ENCODE measurements at regions not wholly inside any gene's neighbourhood (a gene's known extent, or its start where the extent isn't known, plus 50 kb on each side); places are given as distances from the start of the nearest gene placed in this dataset.

DNA sequence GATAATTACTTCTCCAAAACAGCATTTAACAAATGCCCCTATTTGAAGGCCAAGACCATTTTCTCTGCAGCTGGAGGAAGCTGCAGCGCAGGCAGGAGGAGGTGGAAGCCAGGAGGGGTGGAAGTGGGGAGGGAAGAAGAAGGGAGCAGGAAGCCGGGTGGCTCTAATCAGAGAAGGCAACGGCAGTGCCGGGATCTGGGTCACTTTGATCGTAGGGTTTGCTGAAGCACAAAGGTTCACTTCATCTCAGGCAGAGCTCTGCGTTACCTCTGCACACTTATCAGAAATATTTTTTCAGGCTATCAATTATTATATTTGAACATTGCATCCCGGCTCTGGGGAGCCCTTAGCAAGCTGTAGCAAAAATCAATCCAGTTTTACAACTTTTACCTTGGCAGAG is 315.8 kb upstream of the POU3F3 start:
- no peak overlapping the region for H2AFZ ChIP-seq
- no peaks in the 10 kb centered on the region for H3K4me1 ChIP-seq
- no peak overlapping the region for H3K4me2 ChIP-seq (ENCODE audit: low read length)
- H3K79me2 ChIP-seq: no peaks in the 10 kb centered on the region
- no peaks in the 10 kb centered on the region for H3K27me3 ChIP-seq (ENCODE audit: control insufficient read depth, insufficient read depth, low read length)
- no peaks in the 10 kb centered on the region for H3K36me3 ChIP-seq (ENCODE audit: control insufficient read depth, insufficient read depth, low read length)
- H3K9me3 ChIP-seq (ENCODE audit: control insufficient read depth, low read length): no peaks in the 10 kb centered on the region
- H3K9ac ChIP-seq: no peak overlapping the region
- H3K27ac ChIP-seq: no peak overlapping the region
- no peak overlapping the region for H3K4me3 ChIP-seq (ENCODE audit: low read depth, low read length)
- TF ChIP-seq, protein P1, sequence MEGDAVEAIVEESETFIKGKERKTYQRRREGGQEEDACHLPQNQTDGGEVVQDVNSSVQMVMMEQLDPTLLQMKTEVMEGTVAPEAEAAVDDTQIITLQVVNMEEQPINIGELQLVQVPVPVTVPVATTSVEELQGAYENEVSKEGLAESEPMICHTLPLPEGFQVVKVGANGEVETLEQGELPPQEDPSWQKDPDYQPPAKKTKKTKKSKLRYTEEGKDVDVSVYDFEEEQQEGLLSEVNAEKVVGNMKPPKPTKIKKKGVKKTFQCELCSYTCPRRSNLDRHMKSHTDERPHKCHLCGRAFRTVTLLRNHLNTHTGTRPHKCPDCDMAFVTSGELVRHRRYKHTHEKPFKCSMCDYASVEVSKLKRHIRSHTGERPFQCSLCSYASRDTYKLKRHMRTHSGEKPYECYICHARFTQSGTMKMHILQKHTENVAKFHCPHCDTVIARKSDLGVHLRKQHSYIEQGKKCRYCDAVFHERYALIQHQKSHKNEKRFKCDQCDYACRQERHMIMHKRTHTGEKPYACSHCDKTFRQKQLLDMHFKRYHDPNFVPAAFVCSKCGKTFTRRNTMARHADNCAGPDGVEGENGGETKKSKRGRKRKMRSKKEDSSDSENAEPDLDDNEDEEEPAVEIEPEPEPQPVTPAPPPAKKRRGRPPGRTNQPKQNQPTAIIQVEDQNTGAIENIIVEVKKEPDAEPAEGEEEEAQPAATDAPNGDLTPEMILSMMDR (IDR thresholded peaks at IDR 0.05): no peak

DNA sequence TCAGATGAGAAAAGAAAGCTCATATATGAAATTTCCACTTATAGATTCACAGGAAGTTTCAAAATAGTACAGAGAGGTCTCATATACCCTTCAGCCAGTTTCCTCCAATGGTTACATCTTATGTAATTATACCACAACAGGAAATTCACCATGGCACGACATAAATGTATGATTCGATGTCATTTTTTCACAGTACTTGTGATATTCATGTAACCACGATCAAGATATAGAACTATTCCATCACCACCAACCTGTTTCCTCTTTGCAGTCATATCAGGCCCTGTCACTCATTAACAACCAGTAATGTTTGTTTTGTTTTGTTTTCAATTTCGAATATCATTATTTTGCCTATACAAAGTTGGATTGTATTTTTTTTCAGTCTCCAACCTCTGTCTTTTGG is 314.3 kb upstream of the POU3F3 start:
- Histone ChIP-seq H3K9ac (no peak overlapping the region), H2AFZ (no peak overlapping the region), H3K36me3 (ENCODE audit: control insufficient read depth, insufficient read depth, low read length) (no peaks in the 10 kb centered on the region), H3K4me3 (ENCODE audit: low read depth, low read length) (no peak overlapping the region), H3K4me2 (ENCODE audit: low read length) (no peak overlapping the region), H3K79me2 (no peaks in the 10 kb centered on the region), H3K27me3 (ENCODE audit: control insufficient read depth, insufficient read depth, low read length) (no peaks in the 10 kb centered on the region), H3K27ac (no peak overlapping the region), H3K9me3 (ENCODE audit: control insufficient read depth, low read length) (no peaks in the 10 kb centered on the region), H3K4me1 (no peaks in the 10 kb centered on the region)
- TF ChIP-seq, protein P1 (IDR thresholded peaks at IDR 0.05): no peak

DNA sequence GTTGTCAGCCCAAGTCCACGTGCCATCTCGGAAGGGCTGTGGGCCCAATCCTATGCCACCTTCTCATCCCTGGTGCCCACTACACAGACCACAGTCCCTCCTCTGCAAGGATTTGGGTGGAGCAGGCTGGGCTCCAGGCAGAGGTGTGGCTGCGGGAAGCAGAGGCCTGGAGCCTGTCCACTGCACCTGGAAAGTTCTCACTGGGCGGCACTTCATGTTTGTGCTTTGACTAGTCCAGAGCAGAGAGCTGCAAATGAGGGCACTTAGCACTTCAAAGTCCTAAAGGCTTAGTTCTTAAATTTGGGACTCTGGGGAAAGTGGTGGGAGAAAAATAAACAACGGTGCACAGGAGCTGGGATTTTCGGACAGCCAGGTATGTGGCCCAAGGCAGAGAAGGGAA is 308.9 kb upstream of the POU3F3 start:
- Histone ChIP-seq H3K27me3 (ENCODE audit: control insufficient read depth, insufficient read depth, low read length) (no peaks in the 10 kb centered on the region), H3K36me3 (ENCODE audit: control insufficient read depth, insufficient read depth, low read length) (no peaks in the 10 kb centered on the region), H3K4me2 (ENCODE audit: low read length) (no peak overlapping the region), H3K9ac (no peak overlapping the region), H3K27ac (no peak overlapping the region), H2AFZ (no peak overlapping the region), H3K4me1 (no peaks in the 10 kb centered on the region), H3K4me3 (ENCODE audit: low read depth, low read length) (no peak overlapping the region), H3K79me2 (no peaks in the 10 kb centered on the region), H3K9me3 (ENCODE audit: control insufficient read depth, low read length) (no peaks in the 10 kb centered on the region)
- TF ChIP-seq, protein P1 (IDR thresholded peaks at IDR 0.05): no peak

DNA sequence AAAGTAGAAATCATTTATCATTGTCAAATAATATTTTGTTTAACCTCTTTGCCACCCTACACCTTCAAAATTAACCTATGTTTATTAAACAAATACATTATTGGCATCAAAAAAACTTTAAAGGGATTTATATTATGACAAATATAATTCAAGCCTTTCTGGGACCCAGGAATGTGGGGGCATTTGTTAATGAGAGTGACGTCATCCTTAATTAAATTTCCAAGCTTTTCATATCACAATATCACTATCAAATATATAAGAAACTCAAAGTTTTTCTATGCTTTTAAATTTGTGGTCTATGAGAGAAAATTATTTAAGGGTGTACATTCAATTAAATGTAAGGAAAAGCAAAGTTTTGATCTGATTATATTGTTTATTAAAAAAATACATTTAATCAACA is 307.4 kb upstream of the POU3F3 start:
- no peak overlapping the region for H3K9ac ChIP-seq
- no peaks in the 10 kb centered on the region for H3K79me2 ChIP-seq
- no peaks in the 10 kb centered on the region for H3K36me3 ChIP-seq (ENCODE audit: control insufficient read depth, insufficient read depth, low read length)
- no peaks in the 10 kb centered on the region for H3K27me3 ChIP-seq (ENCODE audit: control insufficient read depth, insufficient read depth, low read length)
- H3K4me2 ChIP-seq (ENCODE audit: low read length): no peak overlapping the region
- no peak overlapping the region for H3K27ac ChIP-seq
- no peaks in the 10 kb centered on the region for H3K9me3 ChIP-seq (ENCODE audit: control insufficient read depth, low read length)
- TF ChIP-seq, protein P1 (IDR thresholded peaks at IDR 0.05): no peak
- no peak overlapping the region for H2AFZ ChIP-seq
- H3K4me1 ChIP-seq: no peaks in the 10 kb centered on the region
- no peak overlapping the region for H3K4me3 ChIP-seq (ENCODE audit: low read depth, low read length)

DNA sequence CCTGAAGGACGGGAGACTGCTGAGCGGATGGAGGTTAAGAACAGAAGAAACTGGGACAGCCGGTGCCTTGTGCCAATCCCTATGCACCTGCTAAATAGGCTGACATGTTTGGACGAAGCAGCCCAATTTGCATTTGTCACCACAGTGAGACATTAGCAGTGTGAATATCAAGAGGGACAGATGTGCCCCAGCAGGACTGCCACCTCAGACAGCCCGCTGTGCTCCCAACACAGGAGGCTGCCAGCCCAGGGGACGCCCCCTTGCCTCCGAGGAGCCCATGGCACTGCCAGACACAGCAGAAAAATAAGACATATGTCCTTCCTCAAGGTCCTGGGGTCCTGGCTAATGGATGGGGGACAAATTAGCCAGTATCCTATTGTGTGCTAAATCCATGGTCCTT is 306.7 kb upstream of the POU3F3 start:
- Histone ChIP-seq H3K4me3 (ENCODE audit: low read depth, low read length) (no peak overlapping the region), H3K27ac (no peak overlapping the region)

More for the DNA sequence above, 306.7 kb upstream of the POU3F3 start:
- no peaks in the 10 kb centered on the region for H3K4me1 ChIP-seq
- H3K27me3 ChIP-seq (ENCODE audit: control insufficient read depth, insufficient read depth, low read length): no peaks in the 10 kb centered on the region
- TF ChIP-seq, protein P1 (IDR thresholded peaks at IDR 0.05): no peak
- no peaks in the 10 kb centered on the region for H3K9me3 ChIP-seq (ENCODE audit: control insufficient read depth, low read length)
- no peaks in the 10 kb centered on the region for H3K36me3 ChIP-seq (ENCODE audit: control insufficient read depth, insufficient read depth, low read length)
- H3K4me2 ChIP-seq (ENCODE audit: low read length): no peak overlapping the region
- H2AFZ ChIP-seq: no peak overlapping the region
- H3K79me2 ChIP-seq: no peaks in the 10 kb centered on the region
- H3K9ac ChIP-seq: no peak overlapping the region
